NCI-H2171 (cell line): ENCODE measurements at regions not wholly inside any gene's neighbourhood (a gene's known extent, or its start where the extent isn't known, plus 50 kb on each side); places are given as distances from the start of the nearest gene placed in this dataset.

Experiments
- DNase-seq: peaks from one replicate; lab custom pipeline; 2025; lab: John Stamatoyannopoulos, UW

GRCh38 chr3:120544361-120544760, 51.8 kb upstream of the NDUFB4 start:
- DNase-seq, result no peak

DNA sequence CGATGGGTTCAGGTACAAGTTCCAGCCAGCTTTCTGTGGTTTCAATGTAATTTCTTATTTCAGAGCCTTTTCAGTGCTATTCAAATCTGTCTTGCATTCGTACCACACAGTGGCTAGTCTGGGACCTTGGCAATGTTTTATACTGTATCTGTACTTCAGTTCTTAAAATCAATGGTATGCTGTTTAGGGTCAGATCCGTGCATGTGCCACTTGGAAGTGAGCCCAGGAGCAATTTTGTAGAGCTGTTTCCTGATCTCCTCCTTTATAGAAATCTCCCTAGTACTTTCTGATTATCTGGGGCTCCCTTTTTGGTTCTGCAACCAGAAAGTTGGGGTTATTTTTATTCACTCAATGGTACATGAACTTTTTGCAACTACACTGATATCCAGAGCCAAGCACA, 59.5 kb upstream of the NDUFB4 start:
- DNase-seq, result no peak

GRCh38 chr3:120532969-120533368, 63.2 kb upstream of the NDUFB4 start:
- no peak for DNase-seq

GRCh38 chr3:120528163-120528562, 68.0 kb upstream of the NDUFB4 start:
- DNase-seq, result no peak

DNA sequence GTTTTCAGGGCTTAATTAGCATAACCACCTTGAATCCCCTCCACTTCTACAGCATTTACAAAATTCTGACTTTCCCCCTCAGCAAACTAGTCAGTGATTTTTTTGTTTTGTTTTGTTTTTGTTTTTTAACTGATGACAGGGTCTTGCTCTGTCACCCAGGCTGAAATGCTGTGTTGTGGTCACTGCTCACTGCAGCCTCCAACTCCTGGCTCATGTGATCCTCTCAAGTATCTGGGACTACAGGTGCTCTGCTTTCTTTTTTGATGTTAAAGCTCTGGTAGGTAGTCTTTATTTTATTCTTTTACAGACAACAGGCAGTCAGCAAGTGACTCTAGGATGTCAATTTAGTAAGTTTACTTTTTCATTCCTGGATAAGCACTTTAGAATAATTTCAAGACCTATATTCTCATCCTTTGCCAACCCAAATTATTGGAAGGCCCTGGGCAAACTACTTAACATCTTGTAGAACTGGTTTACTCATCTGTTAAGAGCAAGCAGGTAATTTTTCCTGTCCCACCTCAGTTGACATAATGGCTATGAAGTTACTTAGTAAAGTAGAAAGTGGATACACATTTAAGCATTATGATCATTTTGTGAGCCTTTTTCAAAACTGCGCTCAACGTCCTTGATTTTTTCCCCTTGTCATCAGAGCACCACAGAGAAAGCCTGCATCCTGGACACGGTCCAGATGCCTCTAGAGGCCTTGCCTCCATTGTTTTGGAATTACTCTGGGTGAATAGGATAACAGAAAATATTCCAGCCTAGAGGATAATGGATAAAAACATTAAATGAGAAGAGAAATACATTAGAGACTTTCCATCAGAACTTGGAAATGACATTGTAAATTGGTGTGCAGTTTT, 69.9 kb upstream of the NDUFB4 start:
- no peak for DNase-seq

GRCh38 chr3:120524171-120524923, 71.8 kb upstream of the NDUFB4 start:
- no peak for DNase-seq

GRCh38 chr3:120516136-120516535, 65.3 kb upstream of the FSTL1 start:
- no peak for DNase-seq

GRCh38 chr3:120512655-120513054, 61.9 kb upstream of the FSTL1 start:
- DNase-seq, result no peak

DNA sequence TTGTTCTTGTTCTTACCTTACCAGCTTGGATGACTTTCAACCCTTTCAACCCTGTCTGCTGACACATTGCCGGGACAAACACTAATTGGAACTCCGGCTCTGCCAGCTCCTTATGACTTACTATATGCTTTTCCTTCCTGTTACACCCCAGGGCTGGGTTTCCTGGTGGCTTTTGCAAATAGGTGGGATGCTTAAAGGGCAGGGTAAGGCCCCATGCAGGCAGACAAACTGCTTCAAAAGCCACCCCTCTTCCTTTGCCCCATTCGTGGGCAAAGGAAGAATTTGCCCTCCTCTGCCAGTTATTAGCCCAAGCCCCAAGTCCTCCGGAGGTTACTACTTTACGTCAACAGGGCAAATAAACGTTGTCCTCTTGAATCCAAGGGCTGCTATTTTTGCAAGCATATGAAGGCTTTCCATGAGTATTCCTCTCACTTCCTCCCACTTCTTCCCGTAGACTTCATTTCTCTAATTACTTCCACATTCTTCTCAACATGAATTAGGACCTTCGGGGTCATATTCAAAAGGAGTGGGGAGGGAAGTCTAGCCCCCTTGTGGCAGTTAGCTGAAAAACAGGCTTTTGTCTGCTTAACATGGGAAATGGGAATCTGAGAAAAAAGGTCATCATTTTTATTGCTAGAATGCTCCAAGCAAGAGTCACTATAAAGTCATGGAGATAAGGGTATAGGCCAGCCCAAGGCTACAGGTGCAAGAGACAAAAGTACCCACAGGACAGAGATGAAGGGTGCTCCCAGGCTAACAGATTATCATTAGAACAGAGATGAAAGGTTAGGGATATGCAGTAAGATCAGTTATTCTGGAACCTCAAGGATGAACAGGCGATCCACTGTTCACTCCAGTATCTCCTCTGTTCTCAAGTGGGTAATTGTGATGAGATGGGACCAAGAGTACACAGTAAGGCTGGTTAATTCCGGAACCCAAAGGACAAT, 56.3 kb upstream of the FSTL1 start:
- DNase-seq, result peak; percentile 57

DNA sequence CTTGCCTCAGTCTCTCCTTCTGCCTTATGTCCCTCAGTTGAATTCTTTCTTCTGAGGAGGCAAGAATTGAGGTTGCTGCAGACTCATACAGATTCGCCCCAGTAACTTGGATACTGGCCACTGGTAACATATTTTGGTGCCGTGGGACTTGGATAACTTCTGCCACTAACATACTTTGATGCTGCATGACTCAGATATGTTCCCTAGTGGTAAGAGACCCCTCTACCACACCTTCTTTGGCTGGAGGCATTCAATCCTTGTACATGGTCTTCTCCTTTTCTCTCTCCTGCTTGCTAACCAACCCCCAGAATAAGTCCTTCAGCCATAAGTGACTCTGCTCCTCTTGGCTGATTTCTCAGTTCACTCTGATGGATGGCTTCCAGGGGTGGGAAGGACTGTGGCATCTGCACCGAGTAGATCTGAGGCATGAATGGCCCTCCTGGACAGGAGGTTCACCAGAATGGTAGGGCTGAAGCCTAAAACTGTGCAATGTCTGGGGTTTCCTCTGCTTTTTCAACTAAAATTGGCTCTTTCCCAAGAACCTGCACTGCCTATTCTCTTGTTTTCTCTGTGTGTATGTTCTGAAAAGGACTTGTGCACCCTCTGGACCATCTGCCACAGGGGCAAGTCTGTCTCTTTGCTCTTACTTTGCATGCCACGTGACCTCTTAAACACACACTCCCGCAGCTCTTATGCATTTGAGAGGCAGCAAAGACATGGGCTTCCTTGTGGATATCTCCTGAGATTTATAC, 55.5 kb upstream of the FSTL1 start:
- DNase-seq, result peak; percentile 87

DNA sequence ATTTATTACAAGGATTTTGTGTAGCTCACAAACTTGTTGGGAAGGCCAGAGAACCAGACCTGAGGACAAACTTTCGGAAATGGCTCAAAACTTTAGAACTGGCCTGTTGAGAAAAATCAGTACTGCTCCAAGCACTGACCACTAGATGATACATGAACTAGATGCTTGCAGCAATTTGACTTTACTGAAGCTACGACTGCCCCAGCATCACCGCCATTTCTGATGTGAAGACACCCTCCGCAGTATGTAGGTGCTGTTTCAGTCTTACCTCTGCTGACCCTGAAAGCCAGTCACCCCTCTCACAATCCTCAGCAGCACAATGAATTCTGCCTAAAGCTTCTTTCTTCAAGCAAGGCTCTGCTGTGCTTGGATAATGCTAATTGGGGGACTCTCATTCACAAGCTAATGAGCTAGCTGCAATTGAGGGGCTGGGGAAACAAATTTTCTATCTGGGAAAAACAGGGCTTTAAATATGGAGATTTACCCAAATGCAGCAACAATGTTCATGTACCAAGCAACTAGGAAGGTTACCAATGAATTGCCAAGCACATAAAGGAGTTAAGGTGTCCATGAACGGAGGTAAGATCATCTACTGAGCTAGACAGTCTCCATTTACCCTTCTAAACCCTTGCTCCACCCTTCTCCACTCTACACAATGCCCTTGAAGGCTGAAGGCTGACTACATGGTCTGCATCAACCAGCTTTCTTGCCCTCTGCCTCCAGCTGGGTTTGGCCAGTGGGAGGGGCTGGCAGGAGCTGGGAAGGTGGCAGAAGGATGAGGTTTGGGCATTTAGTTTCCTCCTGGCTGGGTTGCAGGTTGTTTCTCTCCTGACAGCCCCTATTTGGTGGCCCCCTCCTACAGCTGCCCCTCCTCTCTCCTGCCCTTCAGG, 53.2 kb upstream of the FSTL1 start:
- DNase-seq, result no peak

GRCh38 chr3:120502116-120502515, 51.3 kb upstream of the FSTL1 start:
- DNase-seq, result no peak
